ENCODE measurements at regions not wholly inside any gene's neighbourhood (a gene's known extent, or its start where the extent isn't known, plus 50 kb on each side); places are given as distances from the start of the nearest gene placed in this dataset.

DNA sequence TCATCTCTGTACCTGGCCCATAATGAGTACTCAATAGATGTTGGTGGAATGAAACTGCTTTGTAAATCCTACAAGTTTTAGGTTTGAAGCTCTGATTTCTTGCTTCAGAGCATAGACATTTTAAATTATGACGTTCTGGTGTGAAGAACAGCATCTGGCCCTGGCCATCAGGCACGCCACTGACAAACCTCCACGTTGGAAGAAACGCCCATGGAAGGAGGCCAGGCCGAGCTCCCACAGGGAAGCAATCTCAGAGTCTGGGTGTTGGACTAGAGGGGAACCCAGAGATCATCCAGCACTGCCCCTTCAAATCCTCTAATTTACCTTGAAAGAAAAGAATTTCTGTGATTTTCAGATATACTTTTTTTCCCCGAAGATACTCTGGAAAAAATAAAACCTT, 328.1 kb upstream of the RGMA start:
- TF ChIP-seq GATA2 (IDR thresholded peaks at IDR 0.05; ENCODE audit: low read depth, low read length) (no peak), GATA3 (IDR thresholded peaks at IDR 0.05; ENCODE audit: low read depth, low read length) (no peak)

Measured in SH-SY5Y (cell line).